K562 (cell line): ENCODE measurements at regions not wholly inside any gene's neighbourhood (a gene's known extent, or its start where the extent isn't known, plus 50 kb on each side); places are given as distances from the start of the nearest gene placed in this dataset.

Source experiments
- ATF7 ChIP-seq: fragments of 450-650 bp; IDR thresholded peaks from 2 replicates; pipeline ENCODE4 v1.7.1; 2014; ENCODE audit warnings: mild to moderate bottlenecking, moderate library complexity
- BCLAF1 ChIP-seq, 2 experiments: fragments of 450-650 bp in 1 of 2; IDR thresholded peaks; 2 replicates each; pipeline ENCODE4 v1.6.1; 2011 to 2017; ENCODE audit warnings: low read depth in 2 of 2, antibody characterized with exemption in 1 of 2, borderline replicate concordance in 1 of 2, low read length in 1 of 2, mild to moderate bottlenecking in 1 of 2, mixed read lengths in 1 of 2; ENCODE audit not compliant: control insufficient read depth in 1 of 2
- CTCFL ChIP-seq: IDR thresholded peaks from 2 replicates; pipeline ENCODE4 v1.6.1; 2011; ENCODE audit warnings: borderline replicate concordance, low read depth, mild to moderate bottlenecking, moderate library complexity, low read length; ENCODE audit not compliant: insufficient read depth, poor library complexity, severe bottlenecking
- ID3 ChIP-seq, 2 experiments: fragments of 250-450 bp in 1 of 2; fragments of 450-650 bp in 1 of 2; sonication (Bioruptor Pico) in 1 of 2; IDR thresholded peaks; 2 replicates each; pipeline versions ENCODE4 v1.6.1 to v1.8.0; 2016 to 2021; ENCODE audit warnings: mild to moderate bottlenecking in 2 of 2, moderate library complexity in 2 of 2, missing compliant biosample characterization in 1 of 2, missing genetic modification characterization in 1 of 2
- JUND ChIP-seq, 2 experiments: IDR thresholded peaks; 2 replicates in 1 of 2; 3 replicates in 1 of 2; pipeline ENCODE4 v1.6.1; 2011; ENCODE audit warnings: borderline replicate concordance in 2 of 2, low read depth in 2 of 2, low read length in 2 of 2, improper control_type of control experiment in 1 of 2, missing biosample characterization in 1 of 2, missing genetic modification characterization in 1 of 2, missing genetic modification reagents in 1 of 2
- MNT ChIP-seq, 2 experiments: fragments of 450-650 bp; conservative IDR thresholded peaks; 2 replicates each; pipeline ENCODE4 v1.6.1; 2017; ENCODE audit warnings: mild to moderate bottlenecking in 2 of 2, moderate library complexity in 2 of 2
- NCOA6 ChIP-seq: fragments of 450-650 bp; IDR thresholded peaks from 2 replicates; pipeline ENCODE4 v1.6.1; 2017; ENCODE audit warnings: mild to moderate bottlenecking
- NR2C1 ChIP-seq, 2 experiments: fragments of 450-650 bp; IDR thresholded peaks; 2 replicates each; pipeline ENCODE4 v1.6.1; 2017; ENCODE audit warnings: mild to moderate bottlenecking in 2 of 2, antibody characterized with exemption in 1 of 2, inconsistent platforms in 1 of 2, missing compliant biosample characterization in 1 of 2, missing genetic modification characterization in 1 of 2
- PBX2 ChIP-seq, 2 experiments: IDR thresholded peaks in 1 of 2; conservative IDR thresholded peaks in 1 of 2; 2 replicates each; pipeline ENCODE4 v1.6.1; 2016; ENCODE audit warnings: low read depth in 2 of 2, mild to moderate bottlenecking in 1 of 2, missing compliant biosample characterization in 1 of 2, missing genetic modification characterization in 1 of 2, moderate library complexity in 1 of 2
- SMARCC2 ChIP-seq: fragments of 450-650 bp; IDR thresholded peaks from 2 replicates; pipeline ENCODE4 v1.6.1; 2017; ENCODE audit warnings: antibody characterized with exemption, moderate library complexity, mild to moderate bottlenecking, low read depth
- SMARCE1 ChIP-seq: fragments of 450-650 bp; IDR thresholded peaks from 2 replicates; pipeline ENCODE4 v1.7.1; 2016; ENCODE audit warnings: mild to moderate bottlenecking
- SOX6 ChIP-seq: fragments of 450-650 bp; IDR thresholded peaks from 2 replicates; pipeline ENCODE4 v1.6.1; 2014; ENCODE audit warnings: mild to moderate bottlenecking
- TEAD1 ChIP-seq, 2 experiments: fragments of 450-650 bp in 1 of 2; sonication (generic) in 1 of 2; formaldehyde crosslinking; IDR thresholded peaks; 2 replicates each; pipeline versions ENCODE4 v1.4.0 to v1.8.0; 2020 to 2022; ENCODE audit warnings: mild to moderate bottlenecking in 2 of 2, missing genetic modification reagents in 1 of 2
- ZFP1 ChIP-seq: fragments of 450-650 bp; formaldehyde crosslinking; IDR thresholded peaks from 2 replicates; pipeline ENCODE4 v1.4.0; 2020; ENCODE audit warnings: mild to moderate bottlenecking, mixed read lengths

GRCh38 chr13:110965038-110965754 lies 50.3 kb upstream of the ANKRD10 start (continued):
- TF ChIP-seq BCLAF1 (IDR thresholded peaks at IDR 0.05; ENCODE audit: borderline replicate concordance in 1 of 2, control insufficient read depth in 1 of 2, low read depth in 2 of 2, low read length in 1 of 2) = no peak
- TF ChIP-seq ATF7 = peak; percentile 95
- peak; percentile 98 for TF ChIP-seq SMARCC2
- TF ChIP-seq NR2C1 (IDR thresholded peaks at IDR 0.05) = peak; percentile 55; the same call in 1 of the 2 replicates
- no peak for TF ChIP-seq NR2C1 (tag; IDR thresholded peaks at IDR 0.05)
- TF ChIP-seq PBX2 (CRISPR knock-in tag; IDR thresholded peaks at IDR 0.05; ENCODE audit: low read depth) = no peak
- peak; percentile 83 for TF ChIP-seq PBX2 (tag; conservative IDR thresholded peaks at IDR 0.05; ENCODE audit: low read depth)
- TF ChIP-seq ID3 (CRISPR knock-in tag; IDR thresholded peaks at IDR 0.05) = no peak
- no peak for TF ChIP-seq ID3 (tag; IDR thresholded peaks at IDR 0.05)
- TF ChIP-seq JUND (IDR thresholded peaks at IDR 0.05; ENCODE audit: borderline replicate concordance, low read depth, low read length) = peak; percentile 99
- peak; percentile 100 for TF ChIP-seq JUND (tag; IDR thresholded peaks at IDR 0.05; ENCODE audit: borderline replicate concordance, low read depth, low read length)
- TF ChIP-seq MNT (conservative IDR thresholded peaks at IDR 0.05) = peak; percentile 41 to 74; a peak in 3 of 4 replicates
- no peak for TF ChIP-seq NCOA6
- TF ChIP-seq SMARCE1 = peak; percentile 100
- TF ChIP-seq CTCFL = no peak
- 0 out of 4 replicates have a peak, but pooled peaks of 1 of the 2 experiments have one; percentile 42 for TF ChIP-seq TEAD1 (CRISPR knock-in tag; IDR thresholded peaks at IDR 0.05)
- TF ChIP-seq ZFP1 = no peak
- TF ChIP-seq SOX6 = peak; percentile 82
